Endodermal cell (in vitro differentiated cells): ENCODE measurements at regions not wholly inside any gene's neighbourhood (a gene's known extent, or its start where the extent isn't known, plus 50 kb on each side); places are given as distances from the start of the nearest gene placed in this dataset.
"Not testable (repeated sequence)": the region's sequence is repeated elsewhere in the genome, so short reads cannot be mapped to it uniquely, and the experiment has no call there.

ENCODE experiments used
- DNase-seq: peaks from one replicate; pipeline ENCODE4 v3.0.0-alpha.2; 2017
- H3K27ac ChIP-seq: 2 replicates; pipeline ENCODE4 v1.5.1; 2013; ENCODE audit warnings: mild to moderate bottlenecking, low read depth, low read length, moderate library complexity
- H3K27me3 ChIP-seq: 2 replicates; pipeline ENCODE4 v1.6.1; 2013; ENCODE audit warnings: mild to moderate bottlenecking, low read length, moderate library complexity; ENCODE audit not compliant: insufficient read depth, control insufficient read depth, poor library complexity, severe bottlenecking
- H3K36me3 ChIP-seq: 2 replicates; pipeline ENCODE4 v1.7.0; 2013; ENCODE audit warnings: mild to moderate bottlenecking, low read length, moderate library complexity; ENCODE audit not compliant: control insufficient read depth, insufficient read depth
- H3K4me1 ChIP-seq: one replicate; pipeline ENCODE4 v1.7.0; 2013; ENCODE audit warnings: low read length; ENCODE audit not compliant: control insufficient read depth, insufficient read depth
- H3K4me3 ChIP-seq: 2 replicates; pipeline ENCODE4 v1.5.1; 2013; ENCODE audit warnings: mild to moderate bottlenecking, low read length, moderate library complexity
- H3K9ac ChIP-seq: 2 replicates; pipeline ENCODE4 v1.6.1; 2013; ENCODE audit warnings: mild to moderate bottlenecking, low read length, moderate library complexity; ENCODE audit not compliant: poor library complexity, severe bottlenecking; ENCODE audit errors: extremely low read depth
- H3K9me3 ChIP-seq: 2 replicates; pipeline ENCODE4 v1.6.1; 2013; ENCODE audit warnings: mild to moderate bottlenecking, low read length, moderate library complexity; ENCODE audit not compliant: control insufficient read depth
- H3K27ac Mint-ChIP-seq: 2 replicates; pipeline ENCODE4 v1.8.0; 2020; ENCODE audit warnings: mixed read lengths
- H3K27me3 Mint-ChIP-seq: 2 replicates; pipeline ENCODE4 v1.8.0; 2021; ENCODE audit warnings: mild to moderate bottlenecking, mixed read lengths; ENCODE audit not compliant: insufficient read depth
- H3K36me3 Mint-ChIP-seq: 2 replicates; pipeline ENCODE4 v1.8.0; 2020; ENCODE audit warnings: low read depth, mixed read lengths
- H3K4me1 Mint-ChIP-seq: 2 replicates; pipeline ENCODE4 v1.8.0; 2020; ENCODE audit warnings: mixed read lengths
- H3K4me3 Mint-ChIP-seq: 2 replicates; pipeline ENCODE4 v1.8.0; 2020; ENCODE audit warnings: mild to moderate bottlenecking, moderate library complexity, mixed read lengths
- H3K9me3 Mint-ChIP-seq: 2 replicates; pipeline ENCODE4 v1.8.0; 2020; ENCODE audit warnings: mild to moderate bottlenecking, mixed read lengths
- WGBS, 2 experiments: methylation state at CpG; one replicate each; pipeline versions ENCODE4 v1.1.5 to v1.1.7; 2013; ENCODE audit warnings: missing lambda C conversion rate in 2 of 2, mixed read lengths in 1 of 2; ENCODE audit not compliant: insufficient coverage in 1 of 2, insufficient read length in 1 of 2; 5-methylcytosine and 5-hydroxymethylcytosine counted together
- TF ChIP-seq, protein P1 (sequence below): fragments of 200-600 bp; sonication (generic); conservative IDR thresholded peaks from 2 replicates; pipeline ENCODE4 v1.5.0; 2021; ENCODE audit warnings: antibody characterized with exemption, mild to moderate bottlenecking

DNA sequence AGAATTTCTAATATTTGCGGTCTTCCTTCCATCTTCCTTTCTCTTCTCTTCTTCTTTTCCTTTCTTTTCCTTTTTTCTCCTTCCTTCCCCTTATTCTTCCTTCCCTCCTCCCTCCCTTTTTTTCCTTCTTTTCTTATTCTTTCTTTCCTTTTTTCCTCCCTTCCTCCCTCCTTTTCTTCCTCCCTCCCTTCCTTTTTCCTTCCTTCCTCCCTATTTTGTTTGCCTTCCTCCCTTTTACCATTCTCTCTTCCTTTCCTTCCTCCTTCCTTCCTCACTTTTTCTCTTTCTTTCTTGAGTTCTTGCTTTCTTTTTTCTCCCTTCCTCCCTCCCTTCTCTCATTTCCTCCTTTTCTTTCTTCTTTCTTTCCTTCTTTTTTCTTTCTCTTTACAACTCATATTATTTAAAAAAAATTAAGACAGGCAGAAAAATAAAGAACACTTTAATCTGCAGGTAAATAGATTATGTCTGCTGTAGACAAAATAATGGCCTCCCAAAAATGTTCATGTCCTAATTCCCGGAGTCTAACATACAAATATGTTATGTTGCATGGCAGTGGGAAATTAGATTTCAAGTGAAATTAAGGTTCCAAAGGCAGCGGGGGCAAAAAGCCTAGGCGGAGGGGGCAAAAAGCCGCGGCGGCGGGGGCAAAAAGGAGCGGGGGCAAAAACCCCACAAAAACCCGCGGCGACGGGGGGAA is 152.4 kb downstream of the ANKRD30BL start:
- Mint-ChIP-seq H3K36me3 (no peaks in the 10 kb centered on the region), H3K9me3 (no peaks in the 10 kb centered on the region), H3K27me3 (peaks cover 70% of the 10 kb centered on the region), H3K4me1 (no peaks in the 10 kb centered on the region), H3K27ac (no peak overlapping the region), H3K4me3 (peak overlapping the region; percentile 49)
- peaks cover 54% of the 10 kb centered on the region for H3K27me3 ChIP-seq
- no peak overlapping the region for H3K27ac ChIP-seq
- no peaks in the 10 kb centered on the region for H3K9me3 ChIP-seq
- H3K4me1 ChIP-seq: no peaks in the 10 kb centered on the region
- H3K36me3 ChIP-seq: no peaks in the 10 kb centered on the region
- no peak overlapping the region for H3K9ac ChIP-seq
- TF ChIP-seq, protein P1, sequence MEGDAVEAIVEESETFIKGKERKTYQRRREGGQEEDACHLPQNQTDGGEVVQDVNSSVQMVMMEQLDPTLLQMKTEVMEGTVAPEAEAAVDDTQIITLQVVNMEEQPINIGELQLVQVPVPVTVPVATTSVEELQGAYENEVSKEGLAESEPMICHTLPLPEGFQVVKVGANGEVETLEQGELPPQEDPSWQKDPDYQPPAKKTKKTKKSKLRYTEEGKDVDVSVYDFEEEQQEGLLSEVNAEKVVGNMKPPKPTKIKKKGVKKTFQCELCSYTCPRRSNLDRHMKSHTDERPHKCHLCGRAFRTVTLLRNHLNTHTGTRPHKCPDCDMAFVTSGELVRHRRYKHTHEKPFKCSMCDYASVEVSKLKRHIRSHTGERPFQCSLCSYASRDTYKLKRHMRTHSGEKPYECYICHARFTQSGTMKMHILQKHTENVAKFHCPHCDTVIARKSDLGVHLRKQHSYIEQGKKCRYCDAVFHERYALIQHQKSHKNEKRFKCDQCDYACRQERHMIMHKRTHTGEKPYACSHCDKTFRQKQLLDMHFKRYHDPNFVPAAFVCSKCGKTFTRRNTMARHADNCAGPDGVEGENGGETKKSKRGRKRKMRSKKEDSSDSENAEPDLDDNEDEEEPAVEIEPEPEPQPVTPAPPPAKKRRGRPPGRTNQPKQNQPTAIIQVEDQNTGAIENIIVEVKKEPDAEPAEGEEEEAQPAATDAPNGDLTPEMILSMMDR: no peak
- H3K4me3 ChIP-seq: peak overlapping the region; percentile 49
- DNase-seq: no peak
- WGBS, 2 experiments: 16 to 83% methylated on average over 1 to 13 of the region's 13 CpGs

- H3K4me1 Mint-ChIP-seq, H3K27ac Mint-ChIP-seq, H3K27ac ChIP-seq, H3K36me3 Mint-ChIP-seq, H3K27me3 ChIP-seq, H3K4me3 ChIP-seq, DNase-seq, H3K9me3 Mint-ChIP-seq, H3K36me3 ChIP-seq, H3K4me1 ChIP-seq, H3K27me3 Mint-ChIP-seq, H3K9ac ChIP-seq, H3K9me3 ChIP-seq, H3K4me3 Mint-ChIP-seq: not testable (repeated sequence)
- WGBS, 2 experiments: no CpG with 5 or more reads among the region's 1 CpG
Measured at GRCh38 chr2:131990751-131991150, 171.0 kb downstream of the ANKRD30BL start.

DNA sequence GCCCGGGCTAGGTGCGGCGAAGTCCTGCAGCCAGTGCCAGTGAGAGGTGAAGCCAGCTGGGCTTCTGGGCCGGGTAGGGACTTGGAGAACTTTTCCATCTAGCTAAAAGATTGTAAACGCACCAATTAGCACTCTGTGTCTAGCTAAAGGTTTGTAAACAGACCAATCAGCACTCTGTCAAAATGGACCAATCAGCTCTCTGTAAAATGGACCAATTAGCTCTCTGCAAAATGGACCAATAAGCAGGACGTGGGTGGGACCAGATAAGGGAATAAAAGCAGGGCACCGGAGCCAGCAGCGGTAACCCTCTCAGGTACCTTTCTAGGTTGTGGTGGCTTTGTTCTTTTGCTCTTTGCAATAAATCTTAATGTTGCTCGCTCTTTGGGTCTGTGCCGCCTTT is 195.1 kb downstream of the ANKRD30BL start:
- not testable (repeated sequence) for H3K27ac ChIP-seq, H3K4me1 ChIP-seq, H3K36me3 ChIP-seq, H3K9me3 ChIP-seq, H3K27ac Mint-ChIP-seq, H3K36me3 Mint-ChIP-seq, H3K4me3 ChIP-seq, H3K4me3 Mint-ChIP-seq, H3K9me3 Mint-ChIP-seq, H3K9ac ChIP-seq, H3K4me1 Mint-ChIP-seq, H3K27me3 Mint-ChIP-seq, DNase-seq, H3K27me3 ChIP-seq
- 81 to 86% methylated on average over 8 to 10 of the region's 10 CpGs for WGBS, 2 experiments

GRCh38 chr2:131966256-131966655 is 195.5 kb downstream of the ANKRD30BL start:
- DNase-seq: no peak
- H3K9me3 ChIP-seq: no peaks in the 10 kb centered on the region
- TF ChIP-seq, protein P1: no peak
- Mint-ChIP-seq H3K4me3 (no peak overlapping the region), H3K36me3 (no peaks in the 10 kb centered on the region), H3K27me3 (no peaks in the 10 kb centered on the region), H3K4me1 (no peaks in the 10 kb centered on the region), H3K27ac (no peak overlapping the region), H3K9me3 (no peaks in the 10 kb centered on the region)
- no peaks in the 10 kb centered on the region for H3K36me3 ChIP-seq
- H3K4me3 ChIP-seq: no peak overlapping the region
- no peaks in the 10 kb centered on the region for H3K27me3 ChIP-seq
- 92 to 93% methylated on average over 22 to 32 of the region's 32 CpGs for WGBS, 2 experiments
- no peak overlapping the region for H3K9ac ChIP-seq
- no peaks in the 10 kb centered on the region for H3K4me1 ChIP-seq
- H3K27ac ChIP-seq: no peak overlapping the region

- H3K4me3 ChIP-seq, H3K36me3 Mint-ChIP-seq: not testable (repeated sequence)
Measured at GRCh38 chr2:131958019-131958609, 203.6 kb downstream of the ANKRD30BL start.

GRCh38 chr2:131948641-131949040 is 213.1 kb downstream of the ANKRD30BL start:
- not testable (repeated sequence) for H3K9me3 ChIP-seq, H3K36me3 ChIP-seq, H3K36me3 Mint-ChIP-seq, H3K27me3 Mint-ChIP-seq, H3K4me1 Mint-ChIP-seq, H3K27ac Mint-ChIP-seq, H3K4me3 Mint-ChIP-seq, H3K27ac ChIP-seq, H3K4me1 ChIP-seq, H3K9ac ChIP-seq, DNase-seq, H3K9me3 Mint-ChIP-seq, H3K4me3 ChIP-seq, H3K27me3 ChIP-seq

More at GRCh38 chr2:131958019-131958609, 203.6 kb downstream of the ANKRD30BL start:
- not testable (repeated sequence) for H3K9me3 Mint-ChIP-seq, H3K4me1 Mint-ChIP-seq, H3K27ac ChIP-seq, H3K27ac Mint-ChIP-seq, H3K9ac ChIP-seq, H3K9me3 ChIP-seq, H3K4me3 Mint-ChIP-seq, H3K36me3 ChIP-seq, H3K4me1 ChIP-seq, H3K27me3 Mint-ChIP-seq, H3K27me3 ChIP-seq, DNase-seq
- WGBS, 2 experiments: 100% methylated on average over 1 of the region's 2 CpGs; no CpG with 5 or more reads in 1 of the 2 experiments
